ENCODE measurements at regions not wholly inside any gene's neighbourhood (a gene's known extent, or its start where the extent isn't known, plus 50 kb on each side); places are given as distances from the start of the nearest gene placed in this dataset.
"Not testable (repeated sequence)": the region's sequence is repeated elsewhere in the genome, so short reads cannot be mapped to it uniquely, and the experiment has no call there.

DNA sequence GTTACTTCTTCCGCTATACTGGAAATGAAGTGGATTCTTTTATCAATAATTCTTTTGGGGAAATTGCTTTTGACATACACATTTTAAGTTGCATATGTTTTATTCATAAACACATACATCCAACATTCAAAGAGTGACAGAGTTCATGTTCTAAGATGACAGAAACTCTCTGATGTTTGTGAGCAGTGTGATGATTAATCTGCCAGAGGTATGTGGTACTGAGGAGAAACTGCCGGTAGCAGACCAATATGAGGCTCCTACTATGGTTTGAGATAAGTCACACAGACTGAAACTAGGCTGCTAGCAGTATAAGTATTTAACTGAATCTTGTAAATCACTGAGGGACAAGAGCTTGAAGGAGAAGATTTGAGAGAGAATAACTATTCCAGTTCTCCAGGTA lies 524.1 kb upstream of the SEMA3D start:
- ATAC-seq = no peak

DNA sequence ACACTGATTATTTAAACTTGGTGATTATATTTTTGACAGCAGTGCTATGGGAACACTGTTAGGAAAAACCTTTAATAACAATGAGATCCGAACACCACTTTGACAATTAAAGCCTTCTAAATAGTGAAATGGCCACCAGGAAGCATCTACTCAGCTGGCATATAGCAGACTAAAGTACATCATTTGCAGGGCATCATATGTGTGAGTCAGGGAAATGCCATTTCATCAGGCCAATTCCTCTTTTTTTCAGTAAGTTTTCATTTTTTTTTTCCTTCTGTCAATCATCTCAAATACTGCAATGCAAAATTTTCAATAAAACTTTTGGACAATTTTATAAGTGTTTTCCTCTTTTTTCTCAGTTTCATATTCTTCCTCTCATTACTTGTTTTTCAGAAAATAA lies 521.4 kb upstream of the SEMA3D start:
- ATAC-seq = no peak

DNA sequence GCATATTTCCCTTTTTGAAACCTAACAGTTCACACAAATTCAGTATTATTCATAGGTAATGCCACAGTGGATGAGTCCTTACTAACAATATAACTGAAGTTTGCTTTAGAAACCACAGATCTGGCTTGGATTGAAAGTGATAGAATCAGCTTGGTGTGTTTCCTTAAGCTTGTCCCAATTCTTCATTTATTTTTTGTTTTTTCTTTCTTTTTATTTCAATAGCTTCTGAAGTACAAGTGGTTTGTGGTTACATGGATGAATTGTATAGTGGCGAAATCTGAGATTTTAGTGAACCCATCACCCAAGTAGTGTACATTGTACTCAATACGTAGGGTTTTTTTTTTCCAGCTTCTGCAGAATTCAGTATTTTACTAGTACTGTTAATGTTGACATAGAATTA lies 518.2 kb upstream of the SEMA3D start:
- no peak for ATAC-seq

DNA sequence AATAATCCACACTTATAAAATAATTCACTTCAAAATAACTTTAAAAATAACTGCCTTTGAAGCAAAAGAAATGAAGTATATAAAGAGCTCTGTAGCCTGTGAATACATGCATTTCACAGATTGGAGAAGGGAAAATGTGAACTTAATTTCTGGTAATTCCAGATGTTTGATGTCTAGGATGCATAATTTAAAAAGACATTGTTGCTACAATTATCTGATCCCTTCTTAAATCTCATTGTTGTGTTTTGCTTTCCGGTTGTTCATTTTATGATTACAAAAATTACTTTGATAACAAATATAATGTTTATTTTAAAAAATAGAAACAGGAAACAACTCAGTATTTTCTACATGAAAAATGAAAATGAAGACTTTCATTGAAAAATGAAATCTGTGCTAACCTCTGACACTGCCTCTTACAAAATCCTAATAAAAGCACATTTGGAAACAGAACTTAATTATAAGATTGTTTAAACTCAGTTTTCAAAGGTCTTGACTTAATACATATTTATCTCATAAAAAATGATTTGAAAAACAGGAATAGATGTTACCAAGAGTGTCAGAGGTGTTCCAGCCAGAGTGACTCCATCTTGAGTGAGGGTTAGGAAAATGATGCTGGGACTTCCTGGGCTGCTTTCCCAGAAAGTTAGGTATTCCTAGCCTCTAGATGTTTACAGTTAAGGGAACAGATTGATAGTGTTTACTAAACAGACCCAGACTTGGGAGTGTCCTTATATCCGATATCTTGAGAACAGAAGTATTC lies 516.6 kb upstream of the SEMA3D start:
- no peak for ATAC-seq

DNA sequence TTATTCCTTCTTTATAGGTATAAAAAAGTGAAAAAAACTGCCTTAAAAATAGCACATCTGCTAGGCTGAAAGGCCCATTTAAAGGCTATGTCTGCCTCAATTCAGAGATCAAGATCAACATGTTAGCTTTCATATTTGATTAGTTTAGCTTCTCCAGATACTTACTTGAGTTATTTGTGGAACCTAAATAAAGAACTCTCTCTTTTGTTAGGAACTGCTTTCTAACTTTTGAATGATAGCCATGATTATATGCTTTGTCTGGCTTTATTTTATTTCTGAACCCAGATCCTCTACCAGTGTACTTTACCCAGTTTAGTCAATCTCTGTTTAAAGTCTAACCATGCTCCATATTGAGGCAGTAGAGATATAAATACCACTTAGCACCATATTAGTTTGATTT lies 515.5 kb upstream of the SEMA3D start:
- ATAC-seq = no peak

DNA sequence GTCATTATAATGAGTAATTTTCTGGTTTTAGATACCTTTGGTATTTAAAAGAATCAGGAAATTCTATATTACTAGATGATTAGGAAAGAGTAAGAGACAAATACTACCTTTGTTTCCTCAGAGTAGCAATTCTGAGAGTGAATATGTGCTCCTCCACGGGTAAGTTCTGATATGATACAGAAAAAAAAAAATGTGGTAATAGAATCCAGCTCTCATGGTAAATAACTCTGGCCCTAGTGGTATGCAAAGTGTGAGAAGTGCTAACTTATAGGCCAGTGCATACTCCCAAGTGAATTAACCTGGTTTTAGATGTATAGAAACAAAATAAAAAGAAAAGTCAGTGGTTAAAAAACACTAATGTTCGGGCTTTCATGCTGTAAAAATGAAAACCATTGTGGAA lies 512.6 kb upstream of the SEMA3D start:
- no peak for ATAC-seq

DNA sequence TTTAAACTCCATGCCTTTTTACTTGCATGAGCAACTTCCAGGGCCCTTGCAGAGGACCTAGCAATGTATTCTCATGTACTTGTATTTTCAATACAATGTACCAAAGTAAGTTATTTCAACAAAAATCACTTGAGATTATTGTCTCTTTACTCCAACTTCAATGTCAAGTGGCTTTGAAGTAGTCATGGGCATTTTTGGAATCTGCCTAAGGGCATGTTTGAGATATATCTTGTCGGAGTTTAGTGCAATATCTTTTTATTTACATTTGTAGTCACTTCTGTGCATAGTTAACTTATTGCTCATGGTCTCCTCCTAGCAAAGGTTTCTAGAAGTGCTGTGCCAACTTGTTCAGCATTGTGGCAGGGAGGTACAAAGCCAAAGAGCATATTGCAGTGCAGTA lies 508.7 kb upstream of the SEMA3D start:
- ATAC-seq = peak; percentile 67

DNA sequence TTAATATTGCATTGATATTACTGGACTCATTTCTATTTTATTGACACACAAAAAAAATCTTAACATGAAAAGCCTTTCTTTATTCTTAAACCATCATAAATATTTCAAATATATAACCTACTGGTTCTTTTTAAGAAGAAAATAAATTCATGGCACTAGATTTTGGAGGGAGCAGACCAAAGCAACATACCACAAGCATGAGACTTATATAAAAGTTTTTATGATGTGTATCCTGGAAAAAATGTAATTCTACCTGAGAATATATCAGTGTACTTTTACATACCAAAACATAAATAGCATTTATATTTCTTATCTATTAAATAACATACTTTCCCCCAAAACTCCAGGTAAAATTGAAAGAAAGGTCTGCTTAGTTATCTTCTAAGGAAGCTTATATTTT lies 508.2 kb upstream of the SEMA3D start:
- ATAC-seq = no peak

DNA sequence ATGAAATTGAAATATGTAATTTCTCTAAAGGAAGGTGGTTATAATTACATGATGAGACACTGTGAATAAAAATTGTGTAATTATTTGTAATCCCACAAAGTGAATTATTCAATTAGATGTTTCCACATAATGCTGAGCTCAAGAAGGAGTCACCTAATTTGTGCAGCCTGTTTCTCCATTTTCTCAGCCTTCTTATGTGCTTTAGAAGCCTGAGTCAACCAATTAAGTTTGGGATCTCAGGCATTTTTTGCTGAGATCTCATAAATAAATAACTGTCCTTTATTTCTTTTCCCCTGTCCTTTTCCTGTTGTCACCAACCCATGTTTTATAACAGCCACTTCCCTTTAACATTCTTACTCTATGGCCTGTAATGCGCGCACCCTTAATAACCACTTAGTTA lies 506.5 kb upstream of the SEMA3D start:
- ATAC-seq = no peak

DNA sequence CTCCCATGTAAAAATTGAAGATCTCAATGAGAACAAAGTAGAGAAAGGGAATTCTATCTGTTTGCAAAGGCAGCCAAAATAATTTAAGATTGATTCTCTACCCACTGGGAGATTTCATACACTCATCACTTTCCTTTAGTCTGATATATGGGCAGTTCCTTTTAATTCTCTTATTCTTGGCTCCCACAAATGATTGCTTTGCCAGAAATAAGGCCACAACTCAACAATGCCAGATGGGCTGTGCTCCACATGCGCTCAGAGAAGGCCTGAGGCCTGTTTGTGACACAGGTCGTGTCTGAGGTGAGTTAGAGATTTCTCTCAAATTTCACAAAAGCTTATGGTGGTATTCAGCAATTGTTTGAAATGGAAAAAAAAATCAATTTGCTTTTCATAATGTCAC lies 501.9 kb upstream of the SEMA3D start:
- no peak for ATAC-seq

DNA sequence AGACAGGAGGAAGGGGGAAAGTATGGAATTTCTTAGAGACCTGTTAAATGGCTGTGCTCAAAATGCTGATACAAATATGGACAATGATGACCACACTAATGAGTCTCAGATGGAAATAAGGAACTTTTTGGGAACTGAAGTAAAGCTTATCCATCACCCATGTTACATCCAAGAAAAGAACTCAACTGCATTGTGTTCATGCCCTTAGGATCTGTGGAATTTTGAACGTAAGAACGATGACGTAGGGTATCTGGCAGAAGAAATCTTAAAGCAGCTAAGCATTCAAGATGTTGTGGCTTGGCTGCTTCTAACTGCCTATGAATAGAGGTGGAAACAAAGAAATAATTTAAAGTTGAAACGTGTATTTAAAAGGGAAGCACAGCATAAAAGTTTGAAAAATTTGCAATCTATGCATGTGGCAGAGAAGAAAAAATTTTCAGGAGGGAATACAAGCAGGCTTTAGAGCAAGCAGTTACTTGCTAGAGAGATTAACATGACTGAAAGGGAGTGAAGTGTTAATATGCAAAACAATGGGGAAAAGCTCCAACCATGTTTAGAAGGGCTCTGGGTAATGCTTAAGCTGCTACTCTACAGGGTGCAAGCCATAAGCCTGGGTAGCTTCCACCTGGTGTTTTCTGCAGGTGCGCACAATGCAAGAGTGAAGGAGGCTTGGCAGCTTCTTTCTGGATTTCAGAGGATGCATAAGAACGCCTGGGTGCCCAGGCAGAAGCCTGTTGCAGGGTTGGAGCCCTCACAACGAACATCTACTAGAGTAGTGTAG lies 499.7 kb upstream of the SEMA3D start:
- ATAC-seq = peak; percentile 56

DNA sequence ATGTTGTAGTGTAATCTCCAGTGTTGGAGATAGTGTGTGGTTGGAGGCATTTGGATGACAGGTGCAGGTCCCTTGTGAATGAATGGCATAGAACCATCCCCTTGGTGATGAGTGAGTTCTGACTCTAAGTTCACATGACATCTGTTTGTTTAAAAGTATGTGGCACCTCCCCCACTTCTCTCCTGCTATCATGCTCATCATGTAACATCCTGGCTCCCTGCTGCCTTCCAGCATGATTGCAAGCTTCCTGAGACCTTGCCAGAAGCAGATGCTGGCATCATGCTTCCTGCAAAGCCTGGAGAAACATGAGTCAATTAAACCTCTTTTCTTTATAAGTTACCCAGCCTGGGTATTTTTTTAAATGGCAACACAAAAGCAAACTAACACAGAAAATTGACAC lies 499.0 kb upstream of the SEMA3D start:
- no peak for ATAC-seq

DNA sequence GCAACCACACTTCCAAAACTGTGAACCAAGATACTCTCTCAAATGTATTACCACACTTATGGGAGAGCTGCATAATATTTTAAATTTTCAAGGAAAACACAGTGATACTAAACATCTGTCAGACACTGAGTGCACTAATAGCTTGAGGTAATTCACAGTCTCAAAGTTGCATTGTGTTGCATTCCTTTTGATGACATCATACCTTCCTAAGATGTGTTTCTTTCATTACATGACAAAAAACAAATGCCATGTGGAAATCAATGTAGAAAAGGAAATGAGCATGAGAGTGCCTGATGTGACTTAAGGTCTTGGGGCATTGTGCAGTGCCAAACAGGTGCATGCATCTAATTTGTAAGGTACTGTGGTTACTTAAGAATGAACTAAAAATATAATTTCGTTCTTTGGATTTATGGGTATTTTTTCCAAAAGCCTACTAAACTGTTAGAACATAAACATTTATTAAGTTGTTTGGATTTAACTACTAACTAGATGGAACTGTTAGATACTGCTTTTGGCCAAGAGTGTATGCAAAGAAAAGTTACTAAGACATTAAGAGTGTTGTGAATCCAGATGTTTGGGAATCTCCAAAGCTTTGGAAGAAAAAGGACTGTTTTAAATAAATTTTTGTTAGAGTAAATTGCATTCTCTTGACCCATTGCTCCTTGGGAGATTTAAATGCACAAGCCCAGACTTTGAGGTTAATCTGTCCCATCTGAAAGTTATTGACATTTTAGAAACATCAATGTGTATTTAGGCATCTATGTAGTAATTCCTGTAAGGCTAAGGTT lies 496.2 kb upstream of the SEMA3D start:
- no peak for ATAC-seq

DNA sequence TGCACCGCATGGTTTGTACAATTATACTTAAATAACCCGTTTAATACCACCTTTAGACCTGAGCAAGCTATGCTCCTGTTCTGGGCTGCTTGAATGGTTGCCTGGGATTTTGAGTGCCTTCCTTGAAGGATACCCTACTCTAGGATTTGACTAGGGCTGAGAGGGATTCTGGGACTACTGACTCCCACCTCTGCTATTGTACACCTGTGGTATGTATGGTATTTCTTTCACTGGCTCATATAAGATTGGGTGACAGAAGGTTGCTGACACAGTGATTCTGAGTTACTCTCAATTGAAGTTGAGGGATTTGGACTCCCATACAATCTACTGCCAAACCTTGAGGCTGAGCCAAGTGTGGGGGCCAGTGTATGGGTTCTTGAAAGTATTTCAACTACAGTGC lies 494.4 kb upstream of the SEMA3D start:
- no peak for ATAC-seq

DNA sequence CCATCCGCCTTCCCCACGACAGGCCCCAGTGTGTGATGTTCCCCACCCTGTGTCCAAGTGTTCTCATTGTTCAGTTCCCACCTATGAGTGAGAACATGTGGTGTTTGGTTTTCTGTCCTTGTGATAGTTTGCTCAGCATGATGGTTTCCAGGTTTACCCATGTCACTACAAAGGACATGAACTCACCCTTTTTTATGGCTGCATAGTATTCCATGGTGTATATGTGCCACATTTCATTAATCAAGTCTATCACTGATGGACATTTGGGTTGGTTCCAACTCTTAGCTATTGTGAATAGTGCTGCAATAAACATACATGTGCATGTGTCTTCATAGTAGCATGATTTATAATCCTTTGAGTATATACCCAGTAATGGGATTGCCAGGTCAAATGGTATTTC lies 488.2 kb upstream of the SEMA3D start:
- not testable (repeated sequence) for ATAC-seq

DNA sequence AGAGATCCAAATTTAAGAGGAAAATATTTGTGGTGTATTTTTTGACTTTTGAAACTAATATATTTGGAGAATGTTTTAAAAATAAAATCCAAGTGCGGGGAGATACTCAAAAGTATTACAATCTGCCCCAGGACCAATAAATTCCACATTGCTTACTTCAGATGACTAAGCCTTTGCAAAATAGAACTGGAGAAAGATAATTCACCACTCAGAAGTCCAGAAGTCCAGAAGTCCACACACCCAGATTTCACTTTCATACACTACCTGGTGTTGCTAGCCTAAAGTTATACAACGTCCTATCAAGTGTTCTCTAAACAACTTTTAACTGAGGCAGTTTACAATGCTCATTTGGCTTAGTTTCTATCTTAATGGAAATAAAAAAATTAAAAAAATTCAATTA lies 487.0 kb upstream of the SEMA3D start:
- ATAC-seq = no peak

DNA sequence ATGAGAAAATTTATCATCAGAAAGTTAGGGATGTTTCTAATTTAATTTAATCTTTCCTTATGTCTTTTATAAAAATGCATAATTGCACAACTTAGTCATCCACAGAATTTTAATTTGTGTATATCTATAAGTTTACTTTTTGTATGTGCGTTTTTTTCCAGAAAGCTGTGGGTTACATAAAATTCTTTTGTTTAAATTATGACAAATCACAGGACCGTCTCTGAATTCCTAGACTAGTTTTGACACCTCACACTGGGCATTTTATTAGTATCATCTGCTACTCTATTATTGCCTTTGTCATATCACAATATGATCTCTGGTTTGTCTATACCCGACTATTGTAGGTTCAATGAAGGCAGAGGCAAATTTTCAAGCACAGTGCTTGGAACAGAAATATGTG lies 482.4 kb upstream of the SEMA3D start:
- ATAC-seq = no peak

DNA sequence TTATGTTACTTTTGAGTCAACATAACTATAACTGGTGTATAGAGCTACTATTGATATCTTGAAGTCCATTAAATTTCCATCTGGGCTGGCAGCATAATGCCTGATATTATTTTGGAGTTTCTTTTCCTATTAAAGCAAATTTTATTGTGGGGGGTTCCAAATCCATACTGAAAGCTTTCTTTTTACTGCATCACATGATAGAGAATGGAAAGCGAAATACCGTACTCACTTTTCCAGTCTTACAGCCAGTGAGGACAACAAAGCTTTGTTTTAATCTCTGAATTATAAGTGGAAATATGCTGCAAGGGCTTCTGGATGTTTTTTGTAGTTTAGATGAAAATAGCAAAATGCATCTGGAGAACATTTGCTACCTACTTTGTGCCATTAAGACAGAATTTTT lies 477.5 kb upstream of the SEMA3D start:
- ATAC-seq = no peak

DNA sequence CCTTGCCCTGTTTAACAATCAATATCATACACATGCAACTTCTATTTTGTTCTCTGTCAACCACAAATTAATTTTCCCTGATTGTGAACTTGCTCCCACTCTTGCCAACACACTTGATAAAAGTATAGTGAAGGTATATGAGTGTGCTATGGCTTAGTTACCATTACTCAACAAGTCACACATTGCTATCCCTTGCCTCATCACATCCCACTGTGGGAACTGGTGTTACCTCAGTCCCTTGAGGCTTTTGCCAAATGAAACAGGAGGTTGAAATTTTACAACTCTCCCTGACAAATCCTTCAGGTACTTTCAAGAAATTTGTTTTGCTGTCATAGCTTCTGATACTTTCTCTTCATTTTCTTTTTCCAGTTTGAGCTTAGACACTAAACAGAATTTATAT lies 472.5 kb upstream of the SEMA3D start:
- no peak for ATAC-seq

DNA sequence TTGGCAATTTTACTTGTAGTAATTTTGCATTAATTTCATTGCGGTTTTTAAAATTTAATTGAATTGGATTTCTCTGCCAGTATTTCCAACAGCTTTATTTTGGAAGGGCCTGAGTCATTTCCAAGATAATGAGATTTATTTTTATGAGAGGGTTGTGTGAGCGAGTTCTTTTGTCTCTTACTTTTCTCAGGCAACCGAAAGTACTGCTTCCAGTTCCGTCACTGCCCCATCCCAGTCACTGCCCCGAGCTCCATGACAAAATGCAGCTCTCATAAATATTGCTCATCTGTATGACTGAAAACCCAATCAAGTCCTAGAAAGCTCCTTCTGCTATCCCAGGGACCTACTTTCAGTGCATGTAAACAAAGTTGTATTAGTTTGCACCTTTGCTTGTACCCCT lies 468.4 kb upstream of the SEMA3D start:
- ATAC-seq = no peak

DNA sequence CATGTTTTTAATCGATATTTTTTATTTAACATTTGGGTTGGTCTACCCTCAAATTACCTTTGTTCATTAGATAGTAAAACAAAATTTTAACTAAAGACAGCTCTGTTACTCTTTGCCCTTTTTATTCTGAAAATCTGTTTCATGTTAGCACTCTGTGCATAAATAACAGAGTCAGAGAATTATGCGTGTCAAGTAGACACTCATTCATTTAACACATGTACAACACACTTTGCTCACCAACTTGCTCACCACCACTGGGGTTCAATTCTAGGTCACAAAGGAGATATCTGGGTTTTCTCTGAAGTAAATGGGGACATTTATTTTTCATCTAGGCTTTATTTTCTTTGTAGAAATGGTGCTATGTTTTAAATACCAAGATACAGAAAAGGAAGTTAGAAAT lies 457.4 kb upstream of the SEMA3D start:
- no peak for ATAC-seq

DNA sequence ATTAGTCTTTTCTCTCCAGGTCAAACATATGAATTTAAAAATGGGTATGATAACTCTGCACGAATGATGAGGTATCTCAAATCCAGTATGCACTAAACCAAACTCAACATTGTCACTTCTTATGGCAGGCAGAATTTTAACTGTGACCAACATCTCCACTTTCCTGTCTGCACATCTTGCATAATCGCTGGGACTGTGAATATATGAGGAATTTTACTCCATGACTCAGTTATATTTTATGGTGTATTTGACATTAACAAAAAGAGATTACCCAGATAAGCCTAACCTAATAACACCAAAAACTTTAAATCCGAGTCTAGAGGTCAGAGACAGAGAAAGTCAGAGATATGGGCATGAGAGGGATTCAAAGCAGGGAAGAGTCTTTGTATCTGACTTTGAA lies 454.5 kb upstream of the SEMA3D start:
- ATAC-seq = no peak

DNA sequence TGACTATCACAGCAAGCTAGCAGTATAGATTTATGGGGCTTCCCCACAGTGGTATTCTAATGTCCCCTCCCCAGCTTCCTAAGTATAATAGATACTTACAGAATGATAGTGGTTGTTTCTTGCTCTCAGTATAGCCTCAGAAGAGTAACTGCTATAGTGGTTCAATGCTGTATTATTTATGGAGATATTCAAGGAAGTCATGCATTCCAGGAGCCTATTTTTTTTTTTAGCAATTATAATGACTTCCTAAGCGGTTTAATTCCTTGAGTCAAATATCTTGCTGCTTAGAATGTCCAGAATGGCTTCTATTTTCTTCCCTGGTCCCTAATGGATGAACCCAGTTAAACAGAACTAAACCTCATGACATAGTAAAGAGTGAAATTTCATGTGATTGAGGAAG lies 451.5 kb upstream of the SEMA3D start:
- no peak for ATAC-seq

DNA sequence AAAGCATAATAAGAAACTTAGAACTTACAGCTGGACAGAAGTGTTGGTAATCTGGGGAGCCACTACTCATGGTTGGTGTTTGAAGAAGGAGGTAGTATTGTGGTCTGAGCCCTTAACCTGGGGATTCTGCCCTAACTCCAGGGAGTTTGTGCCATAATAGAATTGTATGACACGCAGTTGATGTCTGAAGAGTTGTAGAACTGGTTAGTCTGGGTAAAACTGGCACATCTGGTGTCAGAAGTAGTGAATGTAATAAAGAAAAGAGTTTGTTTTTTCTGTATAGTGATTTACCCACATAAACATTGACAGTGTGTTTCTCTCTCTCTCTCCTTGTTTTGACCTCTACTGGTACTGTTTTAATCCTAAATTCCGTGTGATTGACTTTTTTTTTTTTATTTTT lies 448.1 kb upstream of the SEMA3D start:
- no peak for ATAC-seq

Measured in esophagus mucosa (tissue), 1 donor.